Raji (cell line): ENCODE measurements at regions not wholly inside any gene's neighbourhood (a gene's known extent, or its start where the extent isn't known, plus 50 kb on each side); places are given as distances from the start of the nearest gene placed in this dataset.

ENCODE experiments used
- POLR2A ChIP-seq: IDR thresholded peaks from 2 replicates; pipeline ENCODE4 v1.6.1; 2011; ENCODE audit warnings: low read depth, low read length, control low read depth; ENCODE audit not compliant: insufficient read depth

- TF ChIP-seq POLR2A = no peak
Measured at GRCh38 chr16:26700250-26700649, 366.5 kb upstream of the C16orf82 start.

GRCh38 chr16:26701243-26701886 lies 365.4 kb upstream of the C16orf82 start:
- TF ChIP-seq POLR2A = no peak

DNA sequence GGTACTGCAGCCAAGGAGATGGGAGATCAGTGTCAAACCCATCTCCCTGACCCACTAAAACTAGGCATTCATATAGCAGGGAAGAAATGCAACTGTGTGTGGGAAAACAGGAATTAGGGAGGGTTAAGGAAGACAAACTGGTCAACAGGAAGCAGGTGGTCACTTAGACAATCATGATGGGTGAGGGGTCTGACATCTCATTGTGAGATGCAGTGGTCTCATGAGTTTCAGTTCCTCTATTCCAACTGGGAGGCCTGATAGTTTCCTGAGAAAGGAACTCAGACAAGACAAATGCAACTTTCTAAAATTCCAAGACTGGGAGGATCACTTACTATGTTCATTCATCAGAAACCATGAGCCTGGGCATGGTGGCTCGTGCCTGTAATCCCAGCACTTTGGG lies 361.4 kb upstream of the C16orf82 start:
- TF ChIP-seq POLR2A = no peak

- TF ChIP-seq POLR2A = no peak
Measured at GRCh38 chr16:26708428-26708827, 358.3 kb upstream of the C16orf82 start.

DNA sequence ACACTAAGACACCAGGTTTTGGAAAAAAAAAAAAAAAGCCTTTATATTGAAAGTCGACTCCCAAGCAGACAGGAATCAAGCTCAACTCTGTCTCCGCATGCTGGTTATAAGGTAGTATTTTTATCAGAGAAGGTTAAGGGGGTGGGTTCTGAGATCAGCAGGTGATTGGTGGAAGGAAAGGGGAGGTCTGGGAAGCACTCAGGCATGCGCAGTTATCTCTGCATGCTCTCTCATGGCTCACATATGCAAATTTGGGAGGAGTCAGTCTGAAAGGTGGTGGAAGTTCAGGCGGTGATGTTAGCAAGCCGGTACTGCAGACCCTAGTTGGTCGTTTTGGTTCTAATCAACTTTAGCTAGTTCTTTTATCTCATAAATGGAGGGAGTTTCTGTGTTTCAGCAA lies 357.6 kb upstream of the C16orf82 start:
- peak; percentile 22; the same call in 1 of the 2 replicates for TF ChIP-seq POLR2A

DNA sequence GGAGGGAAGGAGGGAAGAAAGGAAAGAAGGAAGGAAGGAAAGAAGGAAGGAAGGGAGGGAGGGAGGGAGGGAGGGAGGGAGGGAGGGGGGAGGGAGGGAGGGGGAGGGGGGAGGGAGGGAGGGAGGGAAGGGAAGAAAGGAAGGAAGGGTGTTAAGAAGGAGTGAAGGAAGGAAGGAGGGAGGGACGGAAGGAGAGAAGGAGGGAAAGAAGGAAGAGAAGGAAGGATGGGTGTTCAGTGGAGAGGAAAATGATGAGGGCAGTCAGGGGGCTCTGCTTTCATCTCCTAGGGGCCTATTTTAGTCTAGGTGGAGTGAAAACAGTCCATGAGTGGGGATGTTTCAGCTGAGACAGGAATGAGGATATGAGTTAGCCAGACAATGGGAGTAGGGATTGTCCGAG lies 357.0 kb upstream of the C16orf82 start:
- no peak for TF ChIP-seq POLR2A

DNA sequence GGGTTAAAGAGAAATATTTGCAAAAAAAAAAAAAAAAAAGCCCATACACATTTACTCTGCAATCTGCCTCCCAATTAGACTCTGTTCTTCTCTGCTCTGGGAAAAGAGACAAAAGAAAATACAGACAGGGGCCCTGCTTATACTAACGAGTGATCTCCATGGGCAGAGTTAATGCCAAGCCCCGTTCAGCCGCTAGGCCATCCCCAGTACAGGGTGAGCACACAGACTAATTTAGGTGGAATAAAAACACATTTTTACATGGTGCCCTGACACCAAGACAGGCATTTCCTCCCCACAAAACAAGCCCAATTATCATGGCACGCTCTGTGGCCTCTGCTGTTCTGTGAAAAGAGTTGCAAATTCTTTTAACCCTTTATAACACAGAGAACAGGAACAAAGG lies 356.3 kb upstream of the C16orf82 start:
- TF ChIP-seq POLR2A = no peak

- TF ChIP-seq POLR2A = no peak
Measured at GRCh38 chr16:26712876-26713275, 353.9 kb upstream of the C16orf82 start.

GRCh38 chr16:26715969-26716368 lies 350.8 kb upstream of the C16orf82 start:
- TF ChIP-seq POLR2A = no peak

DNA sequence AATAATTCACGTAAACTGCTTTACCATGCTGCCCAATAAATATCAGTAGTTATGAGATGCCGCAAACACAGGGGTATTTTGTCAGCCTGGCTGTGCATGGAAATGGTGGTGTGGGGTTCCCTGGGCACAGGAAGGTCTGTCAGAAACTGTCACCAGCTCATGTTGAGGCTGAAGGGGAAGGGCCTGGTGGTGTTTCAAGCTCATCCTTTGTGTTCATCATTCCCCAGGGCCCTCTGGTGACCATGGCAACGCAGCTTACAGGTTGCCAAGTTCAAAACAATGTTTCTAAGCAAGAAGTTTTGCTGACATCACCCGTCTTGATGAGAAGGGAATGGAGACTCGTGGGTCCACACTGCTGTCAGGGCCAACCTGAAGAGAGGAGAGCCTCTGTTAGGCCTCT lies 348.9 kb upstream of the C16orf82 start:
- TF ChIP-seq POLR2A = no peak

- TF ChIP-seq POLR2A = no peak
Measured at GRCh38 chr16:26721290-26721689, 345.4 kb upstream of the C16orf82 start.

GRCh38 chr16:26724189-26724588 lies 342.5 kb upstream of the C16orf82 start:
- TF ChIP-seq POLR2A = no peak

GRCh38 chr16:26727848-26728247 lies 338.9 kb upstream of the C16orf82 start:
- TF ChIP-seq POLR2A = no peak

- no peak for TF ChIP-seq POLR2A
Measured at GRCh38 chr16:26729951-26730541, 336.7 kb upstream of the C16orf82 start.

DNA sequence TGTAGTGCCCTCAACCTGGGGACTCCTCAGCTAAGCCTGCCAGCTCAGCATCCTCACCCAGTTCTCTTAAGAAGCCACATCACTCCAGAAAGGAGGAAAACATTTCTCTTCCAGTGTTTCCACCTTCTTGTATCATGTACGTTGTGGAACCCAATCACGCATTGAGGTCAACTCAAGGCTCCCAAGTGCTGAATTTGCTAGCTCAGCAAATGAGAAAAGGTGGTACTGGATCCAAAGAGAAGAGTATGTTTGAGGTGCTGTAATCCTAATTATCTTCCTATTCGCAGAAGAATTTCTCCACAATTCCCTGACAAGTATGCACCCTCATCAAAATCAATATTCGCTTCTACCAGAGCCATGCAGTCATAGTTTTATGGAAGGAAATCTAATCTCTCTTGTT lies 335.0 kb upstream of the C16orf82 start:
- TF ChIP-seq POLR2A = no peak

GRCh38 chr16:26733710-26734109 lies 333.0 kb upstream of the C16orf82 start:
- TF ChIP-seq POLR2A = no peak

GRCh38 chr16:26735521-26735920 lies 331.2 kb upstream of the C16orf82 start:
- TF ChIP-seq POLR2A = no peak

- no peak for TF ChIP-seq POLR2A
Measured at GRCh38 chr16:26736084-26736483, 330.6 kb upstream of the C16orf82 start.

DNA sequence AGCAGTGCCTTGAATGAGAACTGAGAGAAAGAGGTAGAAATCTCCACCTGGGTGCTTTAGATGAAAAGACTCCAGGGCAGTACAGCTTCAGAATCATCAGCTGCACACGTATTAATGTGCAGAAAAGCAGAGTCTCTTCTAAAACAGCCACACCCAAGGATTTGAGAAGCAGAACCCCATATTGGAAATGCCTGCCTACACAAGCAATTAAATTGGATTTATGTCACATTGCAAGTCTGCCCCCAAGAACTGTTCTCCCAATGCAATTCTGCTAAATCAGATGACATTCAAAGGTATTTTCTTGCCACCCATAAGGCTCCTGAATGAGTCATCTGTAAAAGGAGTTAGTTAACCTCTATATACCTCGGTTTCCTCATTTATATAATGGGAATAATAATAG lies 326.0 kb upstream of the C16orf82 start:
- TF ChIP-seq POLR2A = no peak
